HL-60 (cell line): ENCODE measurements at regions not wholly inside any gene's neighbourhood (a gene's known extent, or its start where the extent isn't known, plus 50 kb on each side); places are given as distances from the start of the nearest gene placed in this dataset.

Experiments
- POLR2AphosphoS5 ChIP-seq: IDR thresholded peaks from 2 replicates; pipeline ENCODE4 v1.6.1; 2012; ENCODE audit warnings: low read depth
- TF ChIP-seq, protein P1 (sequence below): IDR thresholded peaks from one replicate; pipeline ENCODE4 v1.5.1; 2011; ENCODE audit warnings: low read length, control low read depth, inconsistent platforms; ENCODE audit not compliant: insufficient read depth

DNA sequence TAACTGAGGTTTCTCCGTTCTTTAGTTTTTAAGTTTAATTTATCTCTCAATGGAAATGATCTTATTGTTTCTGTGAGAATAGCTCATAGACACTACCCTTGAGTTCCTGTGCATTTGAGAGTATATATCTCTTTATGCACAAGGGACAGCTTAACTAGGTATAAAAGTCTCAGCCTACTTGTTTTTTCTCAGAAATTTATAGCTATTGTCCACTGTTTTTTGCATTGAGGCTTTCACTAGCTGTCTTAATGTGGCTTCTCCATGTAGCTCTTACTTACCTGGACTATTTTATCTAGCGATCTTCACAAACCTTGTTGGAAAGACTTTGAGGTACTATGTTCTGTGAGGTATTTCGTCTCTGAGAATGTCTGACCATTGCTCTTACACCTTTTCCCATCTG lies 153.9 kb upstream of the RTL1 start:
- TF ChIP-seq, protein P1, sequence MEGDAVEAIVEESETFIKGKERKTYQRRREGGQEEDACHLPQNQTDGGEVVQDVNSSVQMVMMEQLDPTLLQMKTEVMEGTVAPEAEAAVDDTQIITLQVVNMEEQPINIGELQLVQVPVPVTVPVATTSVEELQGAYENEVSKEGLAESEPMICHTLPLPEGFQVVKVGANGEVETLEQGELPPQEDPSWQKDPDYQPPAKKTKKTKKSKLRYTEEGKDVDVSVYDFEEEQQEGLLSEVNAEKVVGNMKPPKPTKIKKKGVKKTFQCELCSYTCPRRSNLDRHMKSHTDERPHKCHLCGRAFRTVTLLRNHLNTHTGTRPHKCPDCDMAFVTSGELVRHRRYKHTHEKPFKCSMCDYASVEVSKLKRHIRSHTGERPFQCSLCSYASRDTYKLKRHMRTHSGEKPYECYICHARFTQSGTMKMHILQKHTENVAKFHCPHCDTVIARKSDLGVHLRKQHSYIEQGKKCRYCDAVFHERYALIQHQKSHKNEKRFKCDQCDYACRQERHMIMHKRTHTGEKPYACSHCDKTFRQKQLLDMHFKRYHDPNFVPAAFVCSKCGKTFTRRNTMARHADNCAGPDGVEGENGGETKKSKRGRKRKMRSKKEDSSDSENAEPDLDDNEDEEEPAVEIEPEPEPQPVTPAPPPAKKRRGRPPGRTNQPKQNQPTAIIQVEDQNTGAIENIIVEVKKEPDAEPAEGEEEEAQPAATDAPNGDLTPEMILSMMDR, result no peak
- no peak for TF ChIP-seq POLR2AphosphoS5
